Lung (tissue), 11 donors: ENCODE measurements at regions not wholly inside any gene's neighbourhood (a gene's known extent, or its start where the extent isn't known, plus 50 kb on each side); places are given as distances from the start of the nearest gene placed in this dataset.

Experiments used
- ATAC-seq: fragments of 200-7000 bp; cut with Tn5 transposase; one replicate; pipeline ENCODE4 v1.9.1; 2020; ENCODE audit warnings: moderate number of reproducible peaks; ENCODE audit not compliant: insufficient read depth, low FRiP score
- DNase-seq, 3 donors: peaks; one replicate each; pipeline ENCODE4 v3.0.0-alpha.2; 2013 to 2017
- H3K27ac ChIP-seq, 2 donors: one replicate each; pipeline ENCODE4 v1.5.1; 2013; ENCODE audit warnings: mild to moderate bottlenecking in 2 of 2, moderate library complexity in 2 of 2, control low read depth in 1 of 2, inconsistent platforms in 1 of 2, low read depth in 1 of 2, low read length in 1 of 2
- H3K27me3 ChIP-seq, 3 donors: one replicate each; pipeline ENCODE4 v1.5.1; 2013; ENCODE audit warnings: low read length in 2 of 3; ENCODE audit not compliant: control insufficient read depth in 3 of 3, insufficient read depth in 3 of 3
- H3K36me3 ChIP-seq, 4 donors: one replicate each; pipeline ENCODE4 v1.5.1; 2013; ENCODE audit warnings: low read length in 4 of 4, mild to moderate bottlenecking in 1 of 4, moderate library complexity in 1 of 4; ENCODE audit not compliant: control insufficient read depth in 4 of 4, insufficient read depth in 4 of 4
- H3K4me1 ChIP-seq, 5 donors: one replicate each; pipeline ENCODE4 v1.5.1; 2013; ENCODE audit warnings: low read length in 5 of 5, mild to moderate bottlenecking in 2 of 5, moderate library complexity in 1 of 5; ENCODE audit not compliant: control insufficient read depth in 5 of 5, insufficient read depth in 5 of 5
- H3K4me3 ChIP-seq: one replicate; pipeline ENCODE4 v1.5.1; 2013; ENCODE audit warnings: mild to moderate bottlenecking, control low read depth, moderate library complexity
- H3K9ac ChIP-seq, 2 donors: one replicate each; pipeline ENCODE4 v1.5.1; 2013; ENCODE audit warnings: low read length in 2 of 2, control low read depth in 1 of 2; ENCODE audit not compliant: insufficient read depth in 1 of 2
- H3K9me3 ChIP-seq, 4 donors: one replicate each; pipeline ENCODE4 v1.5.1; 2013; ENCODE audit warnings: low read length in 3 of 4, mild to moderate bottlenecking in 1 of 4, moderate library complexity in 1 of 4; ENCODE audit not compliant: control insufficient read depth in 4 of 4, insufficient read depth in 3 of 4
- WGBS, 2 donors: extraction: QIAGEN DNeasy Blood & Tissue Kit; methylation state at CpG; one replicate each; pipeline ENCODE4 v1.1.7; 2013; 5-methylcytosine and 5-hydroxymethylcytosine counted together
- TF ChIP-seq, protein P1 (sequence below): IDR thresholded peaks from 2 replicates; pipeline ENCODE4 v1.5.1; 2012; ENCODE audit warnings: mild to moderate bottlenecking; ENCODE audit errors: control extremely low read depth, extremely low read depth
- donor health status: control.
- donor health status: control.
- donor health status: Bipolar disorder and iron deficiency.
- donor health status: healthy.
- donor health status: DM: yes; HTN: yes; CAD: no.

DNA sequence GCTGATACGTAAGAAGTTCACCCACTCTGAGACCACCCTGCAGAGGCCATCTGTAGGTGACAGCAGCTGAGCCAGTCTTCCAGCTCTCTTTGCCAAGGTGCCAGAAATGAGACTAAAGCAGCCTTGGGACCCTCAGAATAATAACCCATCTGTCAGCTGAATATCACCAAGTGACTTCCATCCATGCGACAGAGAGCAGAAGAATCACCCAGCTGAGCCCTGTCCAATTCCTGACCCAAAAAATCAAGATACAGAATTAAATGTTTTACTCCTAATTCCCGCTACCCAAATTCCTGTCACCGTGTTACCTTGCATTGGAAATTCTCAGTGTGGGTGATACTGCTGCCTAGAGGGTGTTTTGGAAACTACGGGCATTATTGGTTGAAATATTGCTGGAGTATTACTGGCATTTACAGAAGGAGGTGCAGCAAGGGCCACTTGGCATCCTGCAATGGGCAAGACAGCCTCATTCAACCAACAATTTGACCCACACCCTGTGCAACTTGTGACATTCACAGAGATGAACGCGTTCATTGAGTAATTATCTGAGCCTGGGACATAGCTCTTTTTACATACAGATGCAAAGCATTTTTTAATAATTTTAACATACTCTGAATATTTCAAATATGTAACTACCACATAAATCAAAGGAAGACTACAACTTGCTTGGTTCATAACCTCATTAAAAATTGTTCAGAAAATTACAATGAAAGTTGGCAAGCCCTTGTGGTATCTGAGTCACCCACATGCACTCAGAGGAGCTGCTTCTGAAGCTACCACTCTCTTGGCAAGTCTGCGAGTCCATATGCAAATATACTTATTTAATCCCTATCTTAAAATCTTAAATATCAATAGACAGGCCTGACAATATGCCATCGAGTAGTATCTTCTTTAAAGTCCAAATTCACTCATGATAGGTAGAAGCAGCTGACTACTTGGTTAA, 126.6 kb downstream of the C16orf95 start:
- H3K4me1 ChIP-seq = peaks cover 0 to 4% (median 0%) of the 10 kb centered on the region in 5 donors
- H3K9ac ChIP-seq = no peak overlapping the region
- peaks cover 0 to 11% (median 6%) of the 10 kb centered on the region in 4 donors for H3K9me3 ChIP-seq
- H3K27ac ChIP-seq = no peak overlapping the region
- no peaks in the 10 kb centered on the region for H3K27me3 ChIP-seq
- no peaks in the 10 kb centered on the region for H3K36me3 ChIP-seq
- WGBS, 2 donors = 91 to 95% methylated on average over 9 of the region's 9 CpGs
- no peak for ATAC-seq
- H3K4me3 ChIP-seq = no peak overlapping the region
- TF ChIP-seq, protein P1, sequence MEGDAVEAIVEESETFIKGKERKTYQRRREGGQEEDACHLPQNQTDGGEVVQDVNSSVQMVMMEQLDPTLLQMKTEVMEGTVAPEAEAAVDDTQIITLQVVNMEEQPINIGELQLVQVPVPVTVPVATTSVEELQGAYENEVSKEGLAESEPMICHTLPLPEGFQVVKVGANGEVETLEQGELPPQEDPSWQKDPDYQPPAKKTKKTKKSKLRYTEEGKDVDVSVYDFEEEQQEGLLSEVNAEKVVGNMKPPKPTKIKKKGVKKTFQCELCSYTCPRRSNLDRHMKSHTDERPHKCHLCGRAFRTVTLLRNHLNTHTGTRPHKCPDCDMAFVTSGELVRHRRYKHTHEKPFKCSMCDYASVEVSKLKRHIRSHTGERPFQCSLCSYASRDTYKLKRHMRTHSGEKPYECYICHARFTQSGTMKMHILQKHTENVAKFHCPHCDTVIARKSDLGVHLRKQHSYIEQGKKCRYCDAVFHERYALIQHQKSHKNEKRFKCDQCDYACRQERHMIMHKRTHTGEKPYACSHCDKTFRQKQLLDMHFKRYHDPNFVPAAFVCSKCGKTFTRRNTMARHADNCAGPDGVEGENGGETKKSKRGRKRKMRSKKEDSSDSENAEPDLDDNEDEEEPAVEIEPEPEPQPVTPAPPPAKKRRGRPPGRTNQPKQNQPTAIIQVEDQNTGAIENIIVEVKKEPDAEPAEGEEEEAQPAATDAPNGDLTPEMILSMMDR = no peak
- DNase-seq = no peak

DNA sequence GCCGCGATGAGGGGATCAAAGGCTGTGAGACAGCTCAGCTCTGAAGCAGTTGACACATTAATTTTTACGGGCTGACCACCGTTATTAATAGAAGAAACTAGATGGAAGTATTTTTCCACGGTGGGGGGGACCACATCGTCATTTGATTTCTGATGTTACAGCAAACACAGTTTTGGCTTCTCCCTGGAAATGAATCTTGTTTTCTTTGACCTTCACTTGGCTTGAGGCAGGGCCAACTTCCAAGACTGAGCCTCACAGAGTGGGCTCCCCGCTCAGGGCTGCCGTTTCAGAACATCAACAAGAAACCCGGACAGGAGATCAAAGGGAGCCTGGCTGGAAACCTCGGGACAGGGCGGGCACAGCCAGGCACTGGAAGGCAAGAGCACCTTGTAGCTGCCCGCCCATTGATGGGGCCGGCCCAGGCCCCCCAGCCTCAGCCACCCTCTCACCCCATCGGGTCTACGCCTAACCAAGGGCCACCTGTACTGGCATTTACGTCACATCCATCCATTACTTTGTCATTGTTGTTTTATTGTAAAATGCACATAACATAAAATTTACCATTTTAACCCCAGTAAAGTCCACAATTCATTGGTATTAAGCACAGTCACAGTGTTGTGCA, 124.6 kb downstream of the C16orf95 start:
- DNase-seq = peak in 1 of 3 donors; percentile 67
- WGBS, 2 donors = 66 to 82% methylated on average over 16 of the region's 16 CpGs
- TF ChIP-seq, protein P1 = no peak
- Histone ChIP-seq H3K4me1 (peaks cover 0 to 3% (median 0%) of the 10 kb centered on the region in 5 donors), H3K9ac (no peak overlapping the region), H3K27me3 (no peaks in the 10 kb centered on the region), H3K36me3 (no peaks in the 10 kb centered on the region), H3K4me3 (no peak overlapping the region), H3K9me3 (peaks cover 0 to 11% (median 5%) of the 10 kb centered on the region in 4 donors), H3K27ac (no peak overlapping the region)
- no peak for ATAC-seq

- ATAC-seq (no peak), DNase-seq (no peak)
- WGBS, 2 donors = 87 to 93% methylated on average over 6 of the region's 6 CpGs
- Histone ChIP-seq H3K27me3 (no peaks in the 10 kb centered on the region), H3K4me3 (no peak overlapping the region), H3K9ac (no peak overlapping the region), H3K9me3 (peaks cover 0 to 11% (median 5%) of the 10 kb centered on the region in 4 donors), H3K4me1 (peaks cover 0 to 11% (median 7%) of the 10 kb centered on the region in 5 donors), H3K27ac (no peak overlapping the region), H3K36me3 (no peaks in the 10 kb centered on the region)
- TF ChIP-seq, protein P1 = no peak
Observed at GRCh38 chr16:87194172-87194571, 123.0 kb downstream of the C16orf95 start.
